ENCODE measurements at regions not wholly inside any gene's neighbourhood (a gene's known extent, or its start where the extent isn't known, plus 50 kb on each side); places are given as distances from the start of the nearest gene placed in this dataset.
"Not testable (repeated sequence)": the region's sequence is repeated elsewhere in the genome, so short reads cannot be mapped to it uniquely, and the experiment has no call there.

GRCh38 chr1:172826096-172826741 is 167.3 kb downstream of the FASLG start:
- DNase-seq (ENCODE audit: insufficient read length) (no peak), FAIRE-seq (peak; percentile 71)
- TF ChIP-seq TAF1 (IDR thresholded peaks at IDR 0.05; ENCODE audit: borderline replicate concordance, low read depth, low read length): no peak
- no peak for TF ChIP-seq POLR2A (IDR thresholded peaks at IDR 0.05; ENCODE audit: low read depth, low read length)
- TF ChIP-seq POLR2AphosphoS5 (IDR thresholded peaks at IDR 0.05; ENCODE audit: low read depth, low read length): no peak

- no peak for DNase-seq (ENCODE audit: insufficient read length)
- FAIRE-seq: no peak
- TF ChIP-seq POLR2AphosphoS5 (IDR thresholded peaks at IDR 0.05; ENCODE audit: low read depth, low read length) (no peak), POLR2A (IDR thresholded peaks at IDR 0.05; ENCODE audit: low read depth, low read length) (no peak), TAF1 (IDR thresholded peaks at IDR 0.05; ENCODE audit: borderline replicate concordance, low read depth, low read length) (no peak)
Measured at GRCh38 chr1:172827301-172827700, 168.4 kb downstream of the FASLG start.

GRCh38 chr1:172827841-172828240 is 168.9 kb downstream of the FASLG start:
- FAIRE-seq (no peak), DNase-seq (ENCODE audit: insufficient read length) (no peak)

GRCh38 chr1:172832006-172832725 is 173.3 kb downstream of the FASLG start:
- DNase-seq (ENCODE audit: insufficient read length): no peak
- TF ChIP-seq POLR2A (IDR thresholded peaks at IDR 0.05; ENCODE audit: low read depth, low read length) (no peak), POLR2AphosphoS5 (IDR thresholded peaks at IDR 0.05; ENCODE audit: low read depth, low read length) (no peak), TAF1 (IDR thresholded peaks at IDR 0.05; ENCODE audit: borderline replicate concordance, low read depth, low read length) (no peak)
- FAIRE-seq: no peak

More at GRCh38 chr1:172827841-172828240, 168.9 kb downstream of the FASLG start:
- TF ChIP-seq POLR2AphosphoS5 (IDR thresholded peaks at IDR 0.05; ENCODE audit: low read depth, low read length) (no peak), POLR2A (IDR thresholded peaks at IDR 0.05; ENCODE audit: low read depth, low read length) (no peak), TAF1 (IDR thresholded peaks at IDR 0.05; ENCODE audit: borderline replicate concordance, low read depth, low read length) (no peak)

- no peak for TF ChIP-seq TAF1 (IDR thresholded peaks at IDR 0.05; ENCODE audit: borderline replicate concordance, low read depth, low read length)
- no peak for TF ChIP-seq POLR2A (IDR thresholded peaks at IDR 0.05; ENCODE audit: low read depth, low read length)
- TF ChIP-seq POLR2AphosphoS5 (IDR thresholded peaks at IDR 0.05; ENCODE audit: low read depth, low read length): no peak
- DNase-seq (ENCODE audit: insufficient read length) (no peak), FAIRE-seq (no peak)
Measured at GRCh38 chr1:172833954-172834353, 175.1 kb downstream of the FASLG start.

GRCh38 chr1:172834609-172835008 is 175.7 kb downstream of the FASLG start:
- FAIRE-seq (no peak), DNase-seq (ENCODE audit: insufficient read length) (no peak)
- TF ChIP-seq POLR2A (IDR thresholded peaks at IDR 0.05; ENCODE audit: low read depth, low read length): no peak
- no peak for TF ChIP-seq POLR2AphosphoS5 (IDR thresholded peaks at IDR 0.05; ENCODE audit: low read depth, low read length)
- TF ChIP-seq TAF1 (IDR thresholded peaks at IDR 0.05; ENCODE audit: borderline replicate concordance, low read depth, low read length): no peak

GRCh38 chr1:172835834-172836233 is 176.9 kb downstream of the FASLG start:
- DNase-seq (ENCODE audit: insufficient read length): no peak
- no peak for FAIRE-seq
- TF ChIP-seq POLR2A (IDR thresholded peaks at IDR 0.05; ENCODE audit: low read depth, low read length) (no peak), TAF1 (IDR thresholded peaks at IDR 0.05; ENCODE audit: borderline replicate concordance, low read depth, low read length) (no peak), POLR2AphosphoS5 (IDR thresholded peaks at IDR 0.05; ENCODE audit: low read depth, low read length) (no peak)

GRCh38 chr1:172837816-172838679 is 179.1 kb downstream of the FASLG start:
- TF ChIP-seq POLR2A (IDR thresholded peaks at IDR 0.05; ENCODE audit: low read depth, low read length) (no peak), TAF1 (IDR thresholded peaks at IDR 0.05; ENCODE audit: borderline replicate concordance, low read depth, low read length) (no peak), POLR2AphosphoS5 (IDR thresholded peaks at IDR 0.05; ENCODE audit: low read depth, low read length) (no peak)
- FAIRE-seq: no peak
- DNase-seq (ENCODE audit: insufficient read length): no peak

- TF ChIP-seq POLR2A (IDR thresholded peaks at IDR 0.05; ENCODE audit: low read depth, low read length) (no peak), TAF1 (IDR thresholded peaks at IDR 0.05; ENCODE audit: borderline replicate concordance, low read depth, low read length) (no peak), POLR2AphosphoS5 (IDR thresholded peaks at IDR 0.05; ENCODE audit: low read depth, low read length) (no peak)
- FAIRE-seq (no peak), DNase-seq (ENCODE audit: insufficient read length) (no peak)
Measured at GRCh38 chr1:172838680-172839313, 179.9 kb downstream of the FASLG start.

GRCh38 chr1:172839639-172840038 is 180.7 kb downstream of the FASLG start:
- not testable (repeated sequence) for FAIRE-seq; DNase-seq (ENCODE audit: insufficient read length)

- FAIRE-seq (no peak), DNase-seq (ENCODE audit: insufficient read length) (no peak)
- TF ChIP-seq POLR2AphosphoS5 (IDR thresholded peaks at IDR 0.05; ENCODE audit: low read depth, low read length) (no peak), TAF1 (IDR thresholded peaks at IDR 0.05; ENCODE audit: borderline replicate concordance, low read depth, low read length) (no peak), POLR2A (IDR thresholded peaks at IDR 0.05; ENCODE audit: low read depth, low read length) (no peak)
Measured at GRCh38 chr1:172843444-172843843, 184.5 kb downstream of the FASLG start.

Data from GM12892 (cell line).